Loucy (cell line): ENCODE measurements at regions not wholly inside any gene's neighbourhood (a gene's known extent, or its start where the extent isn't known, plus 50 kb on each side); places are given as distances from the start of the nearest gene placed in this dataset.

Experiments used
- H2AFZ ChIP-seq: fragments of 200-600 bp; sonication (generic); 2 replicates; pipeline ENCODE4 v1.6.0; 2016; ENCODE audit warnings: antibody characterized with exemption, mild to moderate bottlenecking, low read length, moderate library complexity
- H3F3A ChIP-seq: fragments of 200-600 bp; 2 replicates; pipeline ENCODE4 v1.6.0; 2016; ENCODE audit warnings: antibody characterized with exemption, low read depth, mild to moderate bottlenecking
- H3K27me3 ChIP-seq: fragments of 200-600 bp; sonication (generic); 2 replicates; pipeline ENCODE4 v1.6.1; 2014; ENCODE audit warnings: low read length, mild to moderate bottlenecking; ENCODE audit not compliant: insufficient read depth, poor library complexity, severe bottlenecking
- H3K36me3 ChIP-seq: fragments of 200-600 bp; sonication (generic); 2 replicates; pipeline ENCODE4 v1.6.1; 2016; ENCODE audit warnings: low read length; ENCODE audit not compliant: insufficient read depth
- H3K4me1 ChIP-seq: fragments of 200-600 bp; sonication (generic); 2 replicates; pipeline ENCODE4 v1.5.1; 2014; ENCODE audit warnings: low read length, mild to moderate bottlenecking; ENCODE audit not compliant: insufficient read depth, poor library complexity, severe bottlenecking
- H3K4me2 ChIP-seq: fragments of 200-600 bp; sonication (generic); 2 replicates; pipeline ENCODE4 v1.6.0; 2014; ENCODE audit warnings: antibody characterized with exemption, low read length, low read depth, mild to moderate bottlenecking; ENCODE audit not compliant: poor library complexity, severe bottlenecking
- H3K4me3 ChIP-seq: fragments of 200-600 bp; sonication (generic); 2 replicates; pipeline ENCODE4 v1.5.1; 2014; ENCODE audit warnings: low read length, mild to moderate bottlenecking, mixed read lengths; ENCODE audit not compliant: poor library complexity, severe bottlenecking
- H3K79me2 ChIP-seq: fragments of 200-600 bp; sonication (generic); 2 replicates; pipeline ENCODE4 v1.6.1; 2014; ENCODE audit warnings: low read length; ENCODE audit not compliant: insufficient read depth
- H3K9ac ChIP-seq: fragments of 200-600 bp; sonication (generic); 2 replicates; pipeline ENCODE4 v1.6.0; 2014; ENCODE audit warnings: mild to moderate bottlenecking, low read depth, low read length, moderate library complexity; ENCODE audit not compliant: poor library complexity, severe bottlenecking
- H3K9me2 ChIP-seq: fragments of 200-600 bp; sonication (generic); replicated peaks from 2 replicates; pipeline ENCODE4 v1.6.1; 2016; ENCODE audit warnings: low read depth, low read length, mixed read lengths
- H3K9me3 ChIP-seq: fragments of 200-600 bp; sonication (generic); 2 replicates; pipeline ENCODE4 v1.6.1; 2014; ENCODE audit warnings: mild to moderate bottlenecking, antibody characterized with exemption, low read length, low read depth; ENCODE audit not compliant: insufficient read depth
- H4K20me1 ChIP-seq: fragments of 200-600 bp; sonication (generic); 2 replicates; pipeline ENCODE4 v1.6.0; 2014; ENCODE audit warnings: antibody characterized with exemption, low read length, mild to moderate bottlenecking; ENCODE audit not compliant: insufficient read depth, poor library complexity, severe bottlenecking
- EZH2phosphoT487 ChIP-seq: fragments of 200-600 bp; IDR thresholded peaks from 2 replicates; pipeline ENCODE4 v1.6.1; 2018; ENCODE audit warnings: antibody characterized with exemption, mild to moderate bottlenecking, moderate library complexity, borderline replicate concordance
- TF ChIP-seq, protein P1 (sequence below): fragments of 200-600 bp; sonication (generic); conservative IDR thresholded peaks from 2 replicates; pipeline ENCODE4 v1.5.1; 2014; ENCODE audit warnings: mild to moderate bottlenecking, antibody characterized with exemption, low read length

DNA sequence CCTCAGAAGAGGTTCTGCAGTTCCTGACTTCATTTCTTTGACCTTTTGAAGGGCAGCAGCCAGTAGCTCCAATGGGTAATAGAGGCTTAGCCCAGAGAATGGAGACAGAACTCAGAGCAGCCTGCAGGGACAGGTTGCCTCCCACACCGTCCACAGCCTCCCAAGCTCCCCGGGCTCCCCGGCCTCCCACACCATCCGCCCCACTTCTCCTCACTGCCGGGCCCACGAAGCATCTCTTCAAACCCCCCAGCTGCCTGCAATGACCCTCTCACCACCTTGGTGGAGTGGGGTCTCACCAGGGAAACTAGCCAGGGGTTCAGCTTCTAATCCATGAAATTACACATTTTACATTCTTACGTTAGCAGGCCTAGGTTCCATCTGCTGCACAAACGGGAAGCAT is 652.0 kb upstream of the SALL3 start:
- H3K27me3 ChIP-seq: no peaks in the 10 kb centered on the region
- H2AFZ ChIP-seq: no peak overlapping the region

DNA sequence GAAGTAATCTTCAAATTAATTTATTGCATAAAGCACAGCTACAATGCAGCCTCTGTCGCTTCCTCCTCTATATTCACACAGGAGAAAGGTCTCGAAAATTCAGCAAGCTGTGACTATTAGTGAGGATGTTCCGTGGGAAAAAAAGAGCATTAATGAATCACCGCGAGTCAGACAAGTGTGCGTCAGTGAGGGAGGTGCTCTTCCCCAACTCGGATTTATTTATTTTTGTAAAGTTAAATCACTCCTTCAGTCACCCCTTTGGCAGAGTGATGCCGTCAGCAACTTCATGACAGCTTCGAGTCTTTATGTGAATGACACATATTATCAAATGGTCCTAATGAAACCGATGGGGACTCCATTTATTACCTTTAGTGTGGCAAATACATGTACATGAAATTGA is 648.9 kb upstream of the SALL3 start:
- no peaks in the 10 kb centered on the region for H3F3A ChIP-seq
- no peaks in the 10 kb centered on the region for H3K9me3 ChIP-seq
- no peak overlapping the region for H3K4me3 ChIP-seq
- H4K20me1 ChIP-seq: no peaks in the 10 kb centered on the region
- no peaks in the 10 kb centered on the region for H3K4me1 ChIP-seq
- no peak overlapping the region for H3K9ac ChIP-seq
- no peak overlapping the region for H3K4me2 ChIP-seq
- no peaks in the 10 kb centered on the region for H3K36me3 ChIP-seq
- no peaks in the 10 kb centered on the region for H3K9me2 ChIP-seq
- H3K27me3 ChIP-seq: no peaks in the 10 kb centered on the region
- no peaks in the 10 kb centered on the region for H3K79me2 ChIP-seq
- TF ChIP-seq, protein P1, sequence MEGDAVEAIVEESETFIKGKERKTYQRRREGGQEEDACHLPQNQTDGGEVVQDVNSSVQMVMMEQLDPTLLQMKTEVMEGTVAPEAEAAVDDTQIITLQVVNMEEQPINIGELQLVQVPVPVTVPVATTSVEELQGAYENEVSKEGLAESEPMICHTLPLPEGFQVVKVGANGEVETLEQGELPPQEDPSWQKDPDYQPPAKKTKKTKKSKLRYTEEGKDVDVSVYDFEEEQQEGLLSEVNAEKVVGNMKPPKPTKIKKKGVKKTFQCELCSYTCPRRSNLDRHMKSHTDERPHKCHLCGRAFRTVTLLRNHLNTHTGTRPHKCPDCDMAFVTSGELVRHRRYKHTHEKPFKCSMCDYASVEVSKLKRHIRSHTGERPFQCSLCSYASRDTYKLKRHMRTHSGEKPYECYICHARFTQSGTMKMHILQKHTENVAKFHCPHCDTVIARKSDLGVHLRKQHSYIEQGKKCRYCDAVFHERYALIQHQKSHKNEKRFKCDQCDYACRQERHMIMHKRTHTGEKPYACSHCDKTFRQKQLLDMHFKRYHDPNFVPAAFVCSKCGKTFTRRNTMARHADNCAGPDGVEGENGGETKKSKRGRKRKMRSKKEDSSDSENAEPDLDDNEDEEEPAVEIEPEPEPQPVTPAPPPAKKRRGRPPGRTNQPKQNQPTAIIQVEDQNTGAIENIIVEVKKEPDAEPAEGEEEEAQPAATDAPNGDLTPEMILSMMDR: no peak
- no peak for TF ChIP-seq EZH2phosphoT487
- no peak overlapping the region for H2AFZ ChIP-seq

More for the DNA sequence above, 652.0 kb upstream of the SALL3 start:
- Histone ChIP-seq H3K36me3 (no peaks in the 10 kb centered on the region), H3K9me2 (no peaks in the 10 kb centered on the region), H3K4me3 (no peak overlapping the region), H4K20me1 (no peaks in the 10 kb centered on the region), H3K4me2 (no peak overlapping the region), H3K4me1 (no peaks in the 10 kb centered on the region), H3K79me2 (no peaks in the 10 kb centered on the region), H3K9me3 (0 out of 2 replicates have a peak, but pooled peaks cover under 1% of the 10 kb centered on the region), H3K9ac (no peak overlapping the region), H3F3A (no peaks in the 10 kb centered on the region)
- TF ChIP-seq, protein P1: no peak
- TF ChIP-seq EZH2phosphoT487: no peak

DNA sequence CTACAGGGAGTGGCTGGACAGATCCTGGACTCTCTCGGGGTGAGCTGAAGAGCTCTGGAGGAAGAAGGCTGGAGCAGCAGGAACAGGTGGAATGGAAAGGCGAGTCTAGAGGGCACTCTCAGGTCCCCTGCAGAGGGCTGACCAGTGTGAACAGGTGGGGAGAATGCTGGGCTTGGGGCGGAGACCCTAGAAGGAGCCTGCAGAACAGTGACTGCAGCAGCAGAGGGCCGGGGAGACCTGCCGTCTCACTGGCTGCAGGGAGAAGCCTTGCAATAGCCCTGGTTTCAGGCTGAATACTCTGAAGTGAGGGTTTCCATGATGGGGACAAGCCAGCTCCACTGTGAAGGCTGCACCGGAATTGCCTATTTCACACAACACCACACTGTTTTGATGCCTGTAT is 626.7 kb upstream of the SALL3 start:
- no peaks in the 10 kb centered on the region for H3K4me1 ChIP-seq
- H3F3A ChIP-seq: no peaks in the 10 kb centered on the region
- no peaks in the 10 kb centered on the region for H3K36me3 ChIP-seq
- H3K79me2 ChIP-seq: no peaks in the 10 kb centered on the region
- no peak overlapping the region for H3K4me3 ChIP-seq
- no peaks in the 10 kb centered on the region for H3K9me2 ChIP-seq
- H3K27me3 ChIP-seq: no peaks in the 10 kb centered on the region
- H4K20me1 ChIP-seq: no peaks in the 10 kb centered on the region
- no peak overlapping the region for H3K9ac ChIP-seq
- H2AFZ ChIP-seq: no peak overlapping the region
- no peak for TF ChIP-seq EZH2phosphoT487
- TF ChIP-seq, protein P1: no peak
- peaks cover under 1% of the 10 kb centered on the region; the same call in 1 of the 2 replicates for H3K9me3 ChIP-seq
- H3K4me2 ChIP-seq: no peak overlapping the region
